ENCODE measurements at regions not wholly inside any gene's neighbourhood (a gene's known extent, or its start where the extent isn't known, plus 50 kb on each side); places are given as distances from the start of the nearest gene placed in this dataset.

DNA sequence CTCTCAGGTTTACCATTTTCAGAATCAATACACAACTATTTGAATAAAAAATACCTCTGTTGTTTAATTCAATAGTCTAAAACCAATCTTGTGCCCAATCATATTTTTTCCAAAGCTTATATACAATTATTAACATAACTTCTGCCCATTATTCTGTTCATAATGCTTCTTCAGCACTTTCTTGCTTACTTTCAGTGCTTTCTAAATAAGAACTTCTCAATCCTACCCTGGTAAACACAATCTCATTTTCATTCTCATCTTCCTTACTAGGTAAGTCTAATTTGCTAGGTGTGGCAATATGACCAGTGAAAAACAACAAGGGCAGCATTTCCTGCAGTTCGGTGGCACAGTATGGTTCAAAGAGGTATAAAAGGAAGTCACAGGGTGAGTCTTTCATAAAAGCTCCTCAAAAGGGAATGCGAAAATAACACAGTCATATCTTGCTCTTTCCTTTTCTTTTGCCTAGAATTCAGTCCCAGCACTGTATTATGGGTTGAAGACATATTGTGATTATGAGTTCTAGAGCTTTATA is 103.5 kb downstream of the FOXG1 start:
- no peaks in the 10 kb centered on the region for H3K36me3 Mint-ChIP-seq
- H3K4me3 ChIP-seq (ENCODE audit: low read length) = no peak overlapping the region
- H3K9me3 ChIP-seq (ENCODE audit: control insufficient read depth in 2 of 3, low read length in 3 of 3) = no peaks in the 10 kb centered on the region
- CTCF ChIA-PET = no interaction called here
- no peaks in the 10 kb centered on the region for H3K4me1 ChIP-seq (ENCODE audit: control insufficient read depth in 2 of 2, insufficient read depth in 2 of 2, low read length in 2 of 2)
- H3K27me3 ChIP-seq (ENCODE audit: control insufficient read depth in 2 of 2, insufficient read depth in 2 of 2, low read length in 2 of 2) = no peaks in the 10 kb centered on the region
- ATAC-seq (no peak), DNase-seq (no peak)
- no peaks in the 10 kb centered on the region for H3K36me3 ChIP-seq (ENCODE audit: control insufficient read depth in 2 of 3, insufficient read depth in 3 of 3, low read length in 3 of 3)
- POLR2A ChIA-PET = no interaction called here
- no peak overlapping the region for H3K27ac ChIP-seq (ENCODE audit: low read depth, low read length)
- H3K27me3 Mint-ChIP-seq = no peaks in the 10 kb centered on the region
- intact Hi-C loops (cut with micrococcal nuclease) = no loop called here
- H3K9me3 Mint-ChIP-seq = peaks cover 0 to 40% (median 11%) of the 10 kb centered on the region in 11 donors
- no peak overlapping the region for H3K27ac Mint-ChIP-seq
- H3K4me1 Mint-ChIP-seq = peaks cover 0 to 4% (median 0%) of the 10 kb centered on the region in 7 donors
- no peak overlapping the region for H3K4me3 Mint-ChIP-seq

DNA sequence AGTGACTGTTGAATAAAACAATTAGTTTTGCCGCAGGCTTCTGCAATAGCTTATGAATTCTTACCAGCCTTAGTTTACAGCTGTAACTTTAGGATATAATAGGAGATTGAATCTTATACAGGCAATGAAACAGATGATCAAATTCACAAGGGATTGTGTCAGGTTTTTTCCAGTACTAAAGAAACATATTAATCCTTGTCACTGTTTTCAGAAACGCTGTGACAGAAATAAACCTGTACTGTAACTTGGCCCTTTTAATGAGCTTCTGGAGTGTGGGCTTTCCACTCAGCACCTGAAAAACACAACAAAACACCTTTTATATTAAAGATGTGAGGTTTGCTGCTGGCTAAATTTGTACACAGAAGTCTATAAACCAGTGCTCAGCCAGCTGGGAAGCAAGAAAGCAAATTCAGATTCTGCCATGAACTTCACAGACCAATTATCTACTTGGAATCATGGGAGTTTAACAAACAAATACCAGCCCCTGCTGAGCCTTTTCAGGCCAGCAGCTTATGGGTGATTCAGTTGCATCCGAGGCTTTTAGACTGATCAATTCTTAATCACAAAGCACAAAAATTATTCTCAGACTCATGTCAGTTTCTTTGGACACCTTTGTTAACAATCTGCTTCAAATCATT is 109.5 kb downstream of the FOXG1 start:
- H3K4me3 Mint-ChIP-seq = no peak overlapping the region

DNA sequence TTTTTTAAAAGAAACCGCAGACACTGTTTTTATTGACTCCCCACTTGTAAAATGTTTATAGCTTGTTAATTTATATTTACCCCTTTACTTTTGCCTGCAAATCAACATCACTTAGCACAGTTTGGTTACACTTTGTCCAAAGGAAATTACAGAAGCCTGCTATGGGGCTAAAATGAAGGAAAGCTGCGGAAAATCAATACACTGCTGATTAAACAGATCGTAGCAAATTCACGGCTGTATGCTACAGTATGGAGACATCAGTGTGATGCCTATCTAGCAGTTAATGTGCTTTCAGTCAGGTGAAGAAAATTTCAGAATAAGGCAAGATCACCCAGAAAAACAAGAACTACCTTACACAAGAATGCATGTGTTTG is 110.0 kb downstream of the FOXG1 start:
- H3K4me1 ChIP-seq (ENCODE audit: control insufficient read depth in 2 of 2, insufficient read depth in 2 of 2, low read length in 2 of 2) = no peaks in the 10 kb centered on the region
- Mint-ChIP-seq H3K27me3 (no peaks in the 10 kb centered on the region), H3K9me3 (peaks cover 0 to 1% (median 0%) of the 10 kb centered on the region in 11 donors), H3K4me1 (no peaks in the 10 kb centered on the region), H3K4me3 (no peak overlapping the region), H3K27ac (no peak overlapping the region), H3K36me3 (no peaks in the 10 kb centered on the region)
- no peak overlapping the region for H3K4me3 ChIP-seq (ENCODE audit: low read length)
- no peaks in the 10 kb centered on the region for H3K9me3 ChIP-seq (ENCODE audit: control insufficient read depth in 2 of 3, low read length in 3 of 3)
- no peak for ATAC-seq
- no peaks in the 10 kb centered on the region for H3K27me3 ChIP-seq (ENCODE audit: control insufficient read depth in 2 of 2, insufficient read depth in 2 of 2, low read length in 2 of 2)
- POLR2A ChIA-PET = no interaction called here
- CTCF ChIA-PET = no interaction called here
- H3K36me3 ChIP-seq (ENCODE audit: control insufficient read depth in 2 of 3, insufficient read depth in 3 of 3, low read length in 3 of 3) = no peaks in the 10 kb centered on the region
- no peak for DNase-seq
- intact Hi-C loops (cut with micrococcal nuclease) = no loop called here
- no peak overlapping the region for H3K27ac ChIP-seq (ENCODE audit: low read depth, low read length)

More for the DNA sequence above, 109.5 kb downstream of the FOXG1 start:
- Histone ChIP-seq H3K27me3 (ENCODE audit: control insufficient read depth in 2 of 2, insufficient read depth in 2 of 2, low read length in 2 of 2) (no peaks in the 10 kb centered on the region), H3K36me3 (ENCODE audit: control insufficient read depth in 2 of 3, insufficient read depth in 3 of 3, low read length in 3 of 3) (no peaks in the 10 kb centered on the region), H3K4me1 (ENCODE audit: control insufficient read depth in 2 of 2, insufficient read depth in 2 of 2, low read length in 2 of 2) (no peaks in the 10 kb centered on the region), H3K4me3 (ENCODE audit: low read length) (no peak overlapping the region), H3K9me3 (ENCODE audit: control insufficient read depth in 2 of 3, low read length in 3 of 3) (no peaks in the 10 kb centered on the region), H3K27ac (ENCODE audit: low read depth, low read length) (no peak overlapping the region)
- intact Hi-C loops (cut with micrococcal nuclease) = no loop called here
- H3K27ac Mint-ChIP-seq = no peak overlapping the region
- DNase-seq (no peak), ATAC-seq (no peak)
- POLR2A ChIA-PET = no interaction called here
- H3K9me3 Mint-ChIP-seq = peaks cover 0 to 1% (median 0%) of the 10 kb centered on the region in 11 donors
- H3K36me3 Mint-ChIP-seq = no peaks in the 10 kb centered on the region
- CTCF ChIA-PET = no interaction called here
- no peaks in the 10 kb centered on the region for H3K4me1 Mint-ChIP-seq
- H3K27me3 Mint-ChIP-seq = no peaks in the 10 kb centered on the region

DNA sequence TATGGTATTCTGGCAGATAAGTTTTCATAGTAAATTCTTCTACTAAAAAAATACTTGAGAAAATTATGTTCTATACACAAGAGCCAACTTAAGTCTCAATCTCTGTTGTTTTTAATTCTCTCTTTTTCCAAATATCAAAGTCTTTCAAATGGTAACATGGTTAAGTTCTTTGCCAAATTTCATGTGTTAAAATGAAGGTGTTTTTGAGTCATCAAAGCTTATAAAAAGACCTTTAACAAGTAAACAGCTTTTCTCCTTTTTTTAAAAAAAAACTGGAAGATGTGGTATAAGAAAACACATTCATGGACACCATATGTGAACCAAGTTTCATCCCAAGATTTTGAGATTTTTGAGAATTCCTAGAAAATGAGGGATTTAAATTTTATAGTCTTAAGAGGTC is 111.3 kb downstream of the FOXG1 start:
- DNase-seq = no peak
- peaks cover 0 to 5% (median 0%) of the 10 kb centered on the region in 11 donors for H3K9me3 Mint-ChIP-seq
- Histone ChIP-seq H3K9me3 (ENCODE audit: control insufficient read depth in 2 of 3, low read length in 3 of 3) (no peaks in the 10 kb centered on the region), H3K4me3 (ENCODE audit: low read length) (no peak overlapping the region), H3K27me3 (ENCODE audit: control insufficient read depth in 2 of 2, insufficient read depth in 2 of 2, low read length in 2 of 2) (no peaks in the 10 kb centered on the region), H3K27ac (ENCODE audit: low read depth, low read length) (no peak overlapping the region), H3K4me1 (ENCODE audit: control insufficient read depth in 2 of 2, insufficient read depth in 2 of 2, low read length in 2 of 2) (no peaks in the 10 kb centered on the region), H3K36me3 (ENCODE audit: control insufficient read depth in 2 of 3, insufficient read depth in 3 of 3, low read length in 3 of 3) (no peaks in the 10 kb centered on the region)
- CTCF ChIA-PET = no interaction called here
- POLR2A ChIA-PET = no interaction called here
- intact Hi-C loops (cut with micrococcal nuclease) = no loop called here
- no peaks in the 10 kb centered on the region for H3K27me3 Mint-ChIP-seq
- ATAC-seq = no peak
- H3K4me3 Mint-ChIP-seq = no peak overlapping the region
- H3K36me3 Mint-ChIP-seq = no peaks in the 10 kb centered on the region
- no peaks in the 10 kb centered on the region for H3K4me1 Mint-ChIP-seq
- no peak overlapping the region for H3K27ac Mint-ChIP-seq

DNA sequence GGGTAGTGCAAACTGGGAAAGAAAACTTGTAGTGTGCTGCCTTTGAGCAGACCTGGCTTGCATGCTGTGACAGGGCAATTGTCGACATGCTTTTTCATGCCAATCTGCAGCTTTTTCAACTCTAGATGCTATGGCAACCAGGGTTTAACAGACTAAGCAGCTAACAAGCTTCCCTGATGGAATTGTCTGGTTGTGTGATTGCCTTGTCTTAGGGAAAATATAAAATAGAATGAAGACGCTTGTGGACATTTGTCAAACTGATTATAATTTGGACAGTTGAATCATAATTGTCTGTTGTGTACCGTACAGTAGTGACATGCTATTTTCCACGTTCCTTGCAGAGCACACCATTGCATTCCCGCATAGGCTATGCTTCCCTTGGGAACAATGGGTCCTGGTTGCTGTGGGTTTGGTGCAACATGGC is 113.0 kb downstream of the FOXG1 start:
- Histone ChIP-seq H3K9me3 (ENCODE audit: control insufficient read depth in 2 of 3, low read length in 3 of 3) (no peaks in the 10 kb centered on the region), H3K27me3 (ENCODE audit: control insufficient read depth in 2 of 2, insufficient read depth in 2 of 2, low read length in 2 of 2) (no peaks in the 10 kb centered on the region), H3K4me1 (ENCODE audit: control insufficient read depth in 2 of 2, insufficient read depth in 2 of 2, low read length in 2 of 2) (no peaks in the 10 kb centered on the region), H3K4me3 (ENCODE audit: low read length) (no peak overlapping the region), H3K27ac (ENCODE audit: low read depth, low read length) (no peak overlapping the region), H3K36me3 (ENCODE audit: control insufficient read depth in 2 of 3, insufficient read depth in 3 of 3, low read length in 3 of 3) (no peaks in the 10 kb centered on the region)
- H3K36me3 Mint-ChIP-seq = no peaks in the 10 kb centered on the region
- no peak overlapping the region for H3K4me3 Mint-ChIP-seq
- ChIA-PET POLR2A (no interaction called here), CTCF (no interaction called here)
- no peaks in the 10 kb centered on the region for H3K4me1 Mint-ChIP-seq
- peaks cover 0 to 5% (median 0%) of the 10 kb centered on the region in 11 donors for H3K9me3 Mint-ChIP-seq
- ATAC-seq = no peak
- intact Hi-C loops (cut with micrococcal nuclease) = no loop called here
- H3K27me3 Mint-ChIP-seq = no peaks in the 10 kb centered on the region
- H3K27ac Mint-ChIP-seq = no peak overlapping the region
- no peak for DNase-seq

DNA sequence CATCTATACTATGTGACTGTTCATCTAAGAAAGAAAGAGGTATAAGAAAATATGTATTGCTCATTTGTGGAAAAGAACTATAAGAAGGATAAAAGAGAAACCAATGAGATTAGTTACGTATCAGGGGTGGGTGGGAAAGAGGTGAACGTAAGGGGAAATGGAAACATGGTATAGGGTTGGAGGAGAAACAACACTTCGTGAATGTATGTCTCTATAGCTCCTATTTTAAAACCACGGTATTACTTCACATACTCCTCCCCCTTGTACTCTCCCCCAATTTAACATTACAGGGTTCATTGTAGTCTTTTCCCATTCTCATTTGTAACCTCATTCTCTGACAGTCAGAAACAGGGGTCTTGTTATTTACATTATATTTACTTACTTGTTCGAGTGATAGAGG is 120.4 kb downstream of the FOXG1 start:
- Mint-ChIP-seq H3K27me3 (no peaks in the 10 kb centered on the region), H3K4me3 (no peak overlapping the region), H3K27ac (no peak overlapping the region), H3K4me1 (no peaks in the 10 kb centered on the region), H3K36me3 (no peaks in the 10 kb centered on the region), H3K9me3 (peaks cover 3 to 20% (median 9%) of the 10 kb centered on the region in 11 donors)
- Histone ChIP-seq H3K9me3 (ENCODE audit: control insufficient read depth in 2 of 3, low read length in 3 of 3) (peaks cover 0 to 9% (median 0%) of the 10 kb centered on the region in 3 experiments), H3K36me3 (ENCODE audit: control insufficient read depth in 2 of 3, insufficient read depth in 3 of 3, low read length in 3 of 3) (no peaks in the 10 kb centered on the region), H3K4me3 (ENCODE audit: low read length) (no peak overlapping the region), H3K27ac (ENCODE audit: low read depth, low read length) (no peak overlapping the region), H3K4me1 (ENCODE audit: control insufficient read depth in 2 of 2, insufficient read depth in 2 of 2, low read length in 2 of 2) (no peaks in the 10 kb centered on the region), H3K27me3 (ENCODE audit: control insufficient read depth in 2 of 2, insufficient read depth in 2 of 2, low read length in 2 of 2) (no peaks in the 10 kb centered on the region)
- no peak for DNase-seq
- POLR2A ChIA-PET = no interaction called here
- intact Hi-C loops (cut with micrococcal nuclease) = no loop called here
- ATAC-seq = no peak
- CTCF ChIA-PET = no interaction called here

DNA sequence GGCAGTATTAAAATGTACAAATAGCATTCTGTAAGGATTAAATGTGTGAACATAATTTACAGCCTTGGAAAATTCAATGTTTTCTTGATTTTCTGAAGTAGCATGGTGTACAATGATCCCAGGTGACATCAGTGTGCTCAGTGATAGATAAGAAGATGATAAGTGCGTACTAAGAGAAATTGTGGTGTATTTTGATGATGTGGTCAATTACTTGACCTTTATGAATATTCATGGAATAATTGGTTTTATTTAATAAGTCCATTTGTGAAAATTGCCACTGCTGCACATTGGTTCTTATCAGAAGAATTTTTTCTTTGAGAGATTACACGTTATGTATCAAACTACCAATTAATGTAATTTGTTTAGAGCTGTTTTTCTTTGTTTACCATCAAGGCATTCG is 128.8 kb downstream of the FOXG1 start:
- CTCF ChIA-PET = no interaction called here
- no peaks in the 10 kb centered on the region for H3K36me3 Mint-ChIP-seq
- H3K4me1 Mint-ChIP-seq = no peaks in the 10 kb centered on the region
- ATAC-seq (no peak), DNase-seq (no peak)
- no peaks in the 10 kb centered on the region for H3K27me3 Mint-ChIP-seq
- peaks cover 0 to 5% (median 0%) of the 10 kb centered on the region in 11 donors for H3K9me3 Mint-ChIP-seq
- Histone ChIP-seq H3K36me3 (ENCODE audit: control insufficient read depth in 2 of 3, insufficient read depth in 3 of 3, low read length in 3 of 3) (no peaks in the 10 kb centered on the region), H3K27ac (ENCODE audit: low read depth, low read length) (no peak overlapping the region), H3K4me1 (ENCODE audit: control insufficient read depth in 2 of 2, insufficient read depth in 2 of 2, low read length in 2 of 2) (no peaks in the 10 kb centered on the region), H3K9me3 (ENCODE audit: control insufficient read depth in 2 of 3, low read length in 3 of 3) (no peaks in the 10 kb centered on the region), H3K27me3 (ENCODE audit: control insufficient read depth in 2 of 2, insufficient read depth in 2 of 2, low read length in 2 of 2) (no peaks in the 10 kb centered on the region), H3K4me3 (ENCODE audit: low read length) (no peak overlapping the region)
- intact Hi-C loops (cut with micrococcal nuclease) = no loop called here
- no peak overlapping the region for H3K27ac Mint-ChIP-seq
- no peak overlapping the region for H3K4me3 Mint-ChIP-seq
- POLR2A ChIA-PET = no interaction called here
